Caco-2 (cell line): ENCODE measurements at regions not wholly inside any gene's neighbourhood (a gene's known extent, or its start where the extent isn't known, plus 50 kb on each side); places are given as distances from the start of the nearest gene placed in this dataset.

ENCODE experiments used
- BruUV-seq: library from RNA; stranded (reverse); fragments of 400-500 nt; replicated peaks from 2 replicates; lab custom pipeline; 2021; lab: Mats Ljungman, UMichigan
- CTCF ChIA-PET: fragments of 300-600 bp; sonication (Branson Sonifier 250); formaldehyde crosslinking; loops from one replicate; lab custom pipeline; 2022; ENCODE audit warnings: antibody characterized with exemption; lab: Charles Lee
- POLR2A ChIA-PET: fragments of 300-600 bp; sonication (Branson Sonifier 250); formaldehyde crosslinking; loops from one replicate; lab custom pipeline; 2022; ENCODE audit warnings: antibody characterized with exemption; lab: Charles Lee
- DNase-seq, 2 experiments: peaks; one replicate each; pipeline versions ENCODE4 v3.0.0 to v3.0.0-alpha.2; 2020 to 2022
- H3K27me3 ChIP-seq: replicated peaks from 2 replicates; pipeline ENCODE4 v1.6.0; 2011; ENCODE audit warnings: low read length; ENCODE audit not compliant: control insufficient read depth, insufficient read depth
- H3K36me3 ChIP-seq: 2 replicates; pipeline ENCODE4 v1.5.1; 2011; ENCODE audit warnings: low read length; ENCODE audit not compliant: control insufficient read depth, insufficient read depth
- H3K4me1 ChIP-seq: fragments of 250-450 bp; sonication (Bioruptor Pico); 2 replicates; pipeline ENCODE4 v1.5.1; 2020; ENCODE audit warnings: mild to moderate bottlenecking
- H3K4me3 ChIP-seq: 2 replicates; pipeline ENCODE4 v1.5.1; 2011; ENCODE audit warnings: low read depth, mild to moderate bottlenecking, control low read depth, low read length
- H3K9me3 ChIP-seq: fragments of 250-450 bp; sonication (Bioruptor Pico); 2 replicates; pipeline ENCODE4 v1.5.1; 2020; ENCODE audit warnings: mild to moderate bottlenecking, moderate library complexity
- H3K27ac Mint-ChIP-seq: one replicate; pipeline ENCODE4 v1.8.0; 2022; ENCODE audit warnings: mixed read lengths; ENCODE audit not compliant: unreplicated experiment
- H3K27me3 Mint-ChIP-seq: one replicate; pipeline ENCODE4 v1.8.0; 2022; ENCODE audit warnings: mixed read lengths; ENCODE audit not compliant: insufficient read depth, unreplicated experiment
- H3K36me3 Mint-ChIP-seq: one replicate; pipeline ENCODE4 v1.8.0; 2022; ENCODE audit warnings: mild to moderate bottlenecking, mixed read lengths; ENCODE audit not compliant: insufficient read depth, unreplicated experiment
- H3K4me1 Mint-ChIP-seq: one replicate; pipeline ENCODE4 v1.8.0; 2022; ENCODE audit warnings: low read depth, mixed read lengths; ENCODE audit not compliant: unreplicated experiment
- H3K4me3 Mint-ChIP-seq: one replicate; pipeline ENCODE4 v1.8.0; 2022; ENCODE audit warnings: mild to moderate bottlenecking, moderate library complexity, mixed read lengths; ENCODE audit not compliant: unreplicated experiment
- H3K9me3 Mint-ChIP-seq: one replicate; pipeline ENCODE4 v1.8.0; 2022; ENCODE audit warnings: mixed read lengths; ENCODE audit not compliant: unreplicated experiment
- CTCF ChIP-seq, 2 experiments: fragments of 200-600 bp in 1 of 2; IDR thresholded peaks; 1 replicate in 1 of 2; 2 replicates in 1 of 2; pipeline versions ENCODE4 v1.5.1 to v1.8.0; 2011 to 2022; ENCODE audit warnings: antibody characterized with exemption in 1 of 2, control low read depth in 1 of 2, inconsistent platforms in 1 of 2, low read depth in 1 of 2, low read length in 1 of 2, mild to moderate bottlenecking in 1 of 2, moderate library complexity in 1 of 2; ENCODE audit not compliant: insufficient read depth in 1 of 2, severe bottlenecking in 1 of 2, unreplicated experiment in 1 of 2
- intact Hi-C: fragments of 100-400 bp; cut with micrococcal nuclease; formaldehyde crosslinking; loops from one replicate; pipeline ENCODE4 v1.10.0; 2022; ENCODE audit not compliant: unreplicated experiment

- intact Hi-C loops, result no loop called here
- Histone ChIP-seq H3K9me3 (peaks cover 4% of the 10 kb centered on the region; the same call in 1 of the 2 replicates), H3K36me3 (no peaks in the 10 kb centered on the region), H3K4me3 (no peak overlapping the region), H3K4me1 (no peaks in the 10 kb centered on the region), H3K27me3 (no peaks in the 10 kb centered on the region)
- no peak overlapping the region for H3K27ac Mint-ChIP-seq
- H3K4me3 Mint-ChIP-seq, result no peak overlapping the region
- BruUV-seq, result no TSS peak
- peaks cover 9% of the 10 kb centered on the region for H3K9me3 Mint-ChIP-seq
- H3K27me3 Mint-ChIP-seq, result no peaks in the 10 kb centered on the region
- no peak for DNase-seq
- ChIA-PET POLR2A (no interaction called here), CTCF (no interaction called here)
- no peak for TF ChIP-seq CTCF (IDR thresholded peaks at IDR 0.05; ENCODE audit: insufficient read depth in 1 of 2, low read depth in 1 of 2, low read length in 1 of 2, severe bottlenecking in 1 of 2, unreplicated experiment in 1 of 2)
- no peaks in the 10 kb centered on the region for H3K36me3 Mint-ChIP-seq
- H3K4me1 Mint-ChIP-seq, result no peaks in the 10 kb centered on the region
Measured at GRCh38 chr3:5445676-5446201, 258.2 kb downstream of the EDEM1 start.

GRCh38 chr3:5448246-5448645, 260.7 kb downstream of the EDEM1 start:
- TF ChIP-seq CTCF (IDR thresholded peaks at IDR 0.05; ENCODE audit: insufficient read depth in 1 of 2, low read depth in 1 of 2, low read length in 1 of 2, severe bottlenecking in 1 of 2, unreplicated experiment in 1 of 2), result no peak
- H3K9me3 Mint-ChIP-seq, result peaks cover 9% of the 10 kb centered on the region
- no peaks in the 10 kb centered on the region for H3K36me3 Mint-ChIP-seq
- H3K4me1 ChIP-seq, result no peaks in the 10 kb centered on the region
- no peak overlapping the region for H3K27ac Mint-ChIP-seq
- BruUV-seq, result no TSS peak
- CTCF ChIA-PET, result no interaction called here
- H3K4me3 Mint-ChIP-seq, result no peak overlapping the region
- DNase-seq, result no peak
- POLR2A ChIA-PET, result no interaction called here
- no peaks in the 10 kb centered on the region for H3K27me3 ChIP-seq
- intact Hi-C loops, result no loop called here
- no peak overlapping the region for H3K4me3 ChIP-seq
- peaks cover 4% of the 10 kb centered on the region; the same call in 1 of the 2 replicates for H3K9me3 ChIP-seq
- H3K27me3 Mint-ChIP-seq, result peaks cover under 1% of the 10 kb centered on the region
- no peaks in the 10 kb centered on the region for H3K4me1 Mint-ChIP-seq
- H3K36me3 ChIP-seq, result no peaks in the 10 kb centered on the region

- intact Hi-C loops, result no loop called here
- H3K27me3 Mint-ChIP-seq, result peaks cover 3% of the 10 kb centered on the region
- H3K27ac Mint-ChIP-seq, result no peak overlapping the region
- peaks cover 6% of the 10 kb centered on the region for H3K9me3 Mint-ChIP-seq
- no peaks in the 10 kb centered on the region for H3K27me3 ChIP-seq
- no peaks in the 10 kb centered on the region for H3K4me1 ChIP-seq
- POLR2A ChIA-PET, result no interaction called here
- CTCF ChIA-PET, result no interaction called here
- H3K4me3 ChIP-seq, result no peak overlapping the region
- H3K36me3 ChIP-seq, result no peaks in the 10 kb centered on the region
- no peaks in the 10 kb centered on the region for H3K4me1 Mint-ChIP-seq
- DNase-seq, result no peak
- no TSS peak for BruUV-seq
- H3K36me3 Mint-ChIP-seq, result no peaks in the 10 kb centered on the region
- peaks cover 4% of the 10 kb centered on the region; the same call in 1 of the 2 replicates for H3K9me3 ChIP-seq
- H3K4me3 Mint-ChIP-seq, result no peak overlapping the region
- no peak for TF ChIP-seq CTCF (IDR thresholded peaks at IDR 0.05; ENCODE audit: insufficient read depth in 1 of 2, low read depth in 1 of 2, low read length in 1 of 2, severe bottlenecking in 1 of 2, unreplicated experiment in 1 of 2)
Measured at GRCh38 chr3:5448816-5449215, 261.3 kb downstream of the EDEM1 start.
